ENCODE measurements at regions not wholly inside any gene's neighbourhood (a gene's known extent, or its start where the extent isn't known, plus 50 kb on each side); places are given as distances from the start of the nearest gene placed in this dataset.

GRCh38 chr9:106534800-106535199 lies 328.2 kb upstream of the ZNF462 start:
- DNase-seq: no peak

GRCh38 chr9:106535439-106535838 lies 327.5 kb upstream of the ZNF462 start:
- DNase-seq: peak in 1 of 14 donors; percentile 2

- no peak for DNase-seq
Measured at GRCh38 chr9:106557996-106558667, 304.8 kb upstream of the ZNF462 start.

- DNase-seq: no peak
Measured at GRCh38 chr9:106560540-106560939, 302.4 kb upstream of the ZNF462 start.

GRCh38 chr9:106575823-106576222 lies 287.1 kb upstream of the ZNF462 start:
- DNase-seq: peak in 1 of 14 donors; percentile 18

GRCh38 chr9:106576232-106576760 lies 286.7 kb upstream of the ZNF462 start:
- DNase-seq: no peak

- DNase-seq: no peak
Measured at GRCh38 chr9:106577121-106577520, 285.8 kb upstream of the ZNF462 start.

- no peak for DNase-seq
Measured at GRCh38 chr9:106580546-106580945, 282.4 kb upstream of the ZNF462 start.

GRCh38 chr9:106581973-106582372 lies 281.0 kb upstream of the ZNF462 start:
- DNase-seq: no peak

- DNase-seq: no peak
Measured at GRCh38 chr9:106583751-106584150, 279.2 kb upstream of the ZNF462 start.

- DNase-seq: no peak
Measured at GRCh38 chr9:106587042-106587441, 275.9 kb upstream of the ZNF462 start.

GRCh38 chr9:106588626-106589025 lies 274.3 kb upstream of the ZNF462 start:
- DNase-seq: no peak

GRCh38 chr9:106590759-106591505 lies 272.0 kb upstream of the ZNF462 start:
- DNase-seq: no peak

- no peak for DNase-seq
Measured at GRCh38 chr9:106593201-106593600, 269.8 kb upstream of the ZNF462 start.

GRCh38 chr9:106596984-106597383 lies 266.0 kb upstream of the ZNF462 start:
- no peak for DNase-seq

- peak in 1 of 14 donors; percentile 4 for DNase-seq
Measured at GRCh38 chr9:106600955-106601560, 261.9 kb upstream of the ZNF462 start.

GRCh38 chr9:106602344-106602743 lies 260.6 kb upstream of the ZNF462 start:
- DNase-seq: no peak

- DNase-seq: peak in 2 of 14 donors; percentile 14 to 31
Measured at GRCh38 chr9:106613250-106613737, 249.7 kb upstream of the ZNF462 start.

GRCh38 chr9:106615118-106615889 lies 247.7 kb upstream of the ZNF462 start:
- no peak for DNase-seq

GRCh38 chr9:106616026-106616425 lies 246.9 kb upstream of the ZNF462 start:
- DNase-seq: peak in 2 of 14 donors; percentile 2 to 15

GRCh38 chr9:106616851-106617345 lies 246.1 kb upstream of the ZNF462 start:
- DNase-seq: no peak

- DNase-seq: no peak
Measured at GRCh38 chr9:106619211-106619610, 243.8 kb upstream of the ZNF462 start.
